Large intestine (tissue), 3 donors: ENCODE measurements at regions not wholly inside any gene's neighbourhood (a gene's known extent, or its start where the extent isn't known, plus 50 kb on each side); places are given as distances from the start of the nearest gene placed in this dataset.

Experiments
- DNase-seq, 2 donors: peaks; one replicate each; pipeline versions ENCODE4 v3.0.0 to v3.0.0-alpha.2; 2013
- H3K27ac ChIP-seq: one replicate; pipeline ENCODE4 v1.5.1; 2013; ENCODE audit warnings: low read length
- H3K27me3 ChIP-seq: 2 replicates; pipeline ENCODE4 v1.6.1; 2013; ENCODE audit warnings: low read length; ENCODE audit not compliant: control insufficient read depth, insufficient read depth
- H3K36me3 ChIP-seq: 2 replicates; pipeline ENCODE4 v1.6.1; 2013; ENCODE audit warnings: low read length; ENCODE audit not compliant: control insufficient read depth, insufficient read depth
- H3K4me1 ChIP-seq: one replicate; pipeline ENCODE4 v1.6.1; 2013; ENCODE audit warnings: low read length; ENCODE audit not compliant: control insufficient read depth, insufficient read depth
- H3K4me3 ChIP-seq: one replicate; pipeline ENCODE4 v1.5.1; 2013; ENCODE audit warnings: low read length
- H3K9me3 ChIP-seq: one replicate; pipeline ENCODE4 v1.6.1; 2013; ENCODE audit warnings: mild to moderate bottlenecking, low read depth, low read length, moderate library complexity; ENCODE audit not compliant: control insufficient read depth
- WGBS: methylation state at CpG from one replicate; pipeline ENCODE4 v1.1.5; 2013; ENCODE audit warnings: low lambda C conversion rate; ENCODE audit not compliant: insufficient coverage; 5-methylcytosine and 5-hydroxymethylcytosine counted together

GRCh38 chr16:86970279-86970678 is 346.9 kb downstream of the C16orf95 start:
- WGBS = no CpG with 5 or more reads among the region's 6 CpGs
- Histone ChIP-seq H3K27me3 (no peaks in the 10 kb centered on the region), H3K27ac (no peak overlapping the region), H3K4me3 (no peak overlapping the region), H3K4me1 (peaks cover 5% of the 10 kb centered on the region), H3K9me3 (peaks cover 3% of the 10 kb centered on the region), H3K36me3 (no peaks in the 10 kb centered on the region)
- DNase-seq = no peak

DNA sequence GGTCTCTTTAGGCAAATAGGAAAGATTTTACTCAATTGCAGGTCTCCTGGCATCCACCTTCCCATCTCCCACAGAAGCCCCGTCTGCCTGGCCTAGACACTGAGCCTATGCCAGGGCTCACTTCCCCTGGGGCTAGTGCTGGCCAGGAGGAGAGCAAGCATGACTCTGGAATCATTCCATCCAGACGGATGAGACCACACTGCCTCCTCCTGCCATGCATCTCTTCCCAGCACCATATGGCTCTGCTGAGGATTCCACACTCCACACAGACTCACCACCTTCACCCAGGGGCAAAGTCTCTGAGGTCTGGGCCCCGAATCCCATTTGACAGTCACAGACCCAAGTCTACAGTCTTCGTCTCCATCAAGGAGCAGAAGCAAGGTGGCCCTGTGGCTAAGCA is 346.5 kb downstream of the C16orf95 start:
- Histone ChIP-seq H3K27ac (no peak overlapping the region), H3K27me3 (no peaks in the 10 kb centered on the region), H3K36me3 (no peaks in the 10 kb centered on the region), H3K4me1 (peaks cover 3% of the 10 kb centered on the region), H3K9me3 (peaks cover 3% of the 10 kb centered on the region), H3K4me3 (no peak overlapping the region)
- WGBS = no CpG with 5 or more reads among the region's 4 CpGs
- DNase-seq = no peak

GRCh38 chr16:86971251-86971650 is 345.9 kb downstream of the C16orf95 start:
- no peaks in the 10 kb centered on the region for H3K36me3 ChIP-seq
- 80% methylated on average over 1 of the region's 8 CpGs for WGBS
- peaks cover 3% of the 10 kb centered on the region for H3K9me3 ChIP-seq
- DNase-seq = no peak
- H3K4me3 ChIP-seq = no peak overlapping the region
- H3K27me3 ChIP-seq = no peaks in the 10 kb centered on the region
- H3K27ac ChIP-seq = no peak overlapping the region
- peaks cover 3% of the 10 kb centered on the region for H3K4me1 ChIP-seq

DNA sequence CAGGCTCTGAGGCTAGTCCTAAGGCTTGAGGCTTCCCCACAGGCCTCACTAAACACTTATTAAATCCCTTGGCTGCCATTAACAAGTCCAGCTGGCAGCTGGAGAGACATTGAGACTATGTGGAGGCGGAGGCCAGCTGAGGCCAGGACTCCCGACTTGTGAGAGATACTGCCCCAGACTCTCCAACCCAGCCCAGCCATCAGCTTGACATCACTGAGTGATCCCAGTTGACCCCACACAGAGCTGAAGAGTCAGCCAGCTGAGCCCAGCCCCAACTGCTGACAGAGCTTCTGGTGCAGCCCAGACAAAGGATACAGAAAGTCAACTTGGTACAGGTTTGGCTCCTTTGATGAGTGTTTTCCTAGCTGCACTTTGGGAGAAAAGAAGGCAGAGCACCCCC is 343.1 kb downstream of the C16orf95 start:
- Histone ChIP-seq H3K4me3 (no peak overlapping the region), H3K9me3 (peaks cover 3% of the 10 kb centered on the region), H3K36me3 (no peaks in the 10 kb centered on the region), H3K27ac (no peak overlapping the region), H3K4me1 (peaks cover 3% of the 10 kb centered on the region), H3K27me3 (peaks cover 3% of the 10 kb centered on the region)
- no CpG with 5 or more reads among the region's 2 CpGs for WGBS
- DNase-seq = no peak

GRCh38 chr16:86975445-86975844 is 341.7 kb downstream of the C16orf95 start:
- no peak overlapping the region for H3K27ac ChIP-seq
- H3K4me1 ChIP-seq = peaks cover 3% of the 10 kb centered on the region
- DNase-seq = no peak
- H3K36me3 ChIP-seq = no peaks in the 10 kb centered on the region
- H3K9me3 ChIP-seq = peaks cover 3% of the 10 kb centered on the region
- H3K4me3 ChIP-seq = no peak overlapping the region
- no CpG with 5 or more reads among the region's 2 CpGs for WGBS
- H3K27me3 ChIP-seq = peaks cover 3% of the 10 kb centered on the region

GRCh38 chr16:86977076-86977676 is 340.0 kb downstream of the C16orf95 start:
- Histone ChIP-seq H3K9me3 (peaks cover 3% of the 10 kb centered on the region), H3K27ac (no peak overlapping the region), H3K27me3 (peaks cover 3% of the 10 kb centered on the region), H3K4me1 (no peaks in the 10 kb centered on the region), H3K36me3 (no peaks in the 10 kb centered on the region), H3K4me3 (no peak overlapping the region)
- DNase-seq = no peak
- WGBS = no CpG with 5 or more reads among the region's 17 CpGs

GRCh38 chr16:86978445-86979030 is 338.7 kb downstream of the C16orf95 start:
- Histone ChIP-seq H3K27ac (no peak overlapping the region), H3K4me1 (no peaks in the 10 kb centered on the region), H3K4me3 (no peak overlapping the region), H3K27me3 (peaks cover 3% of the 10 kb centered on the region), H3K9me3 (peaks cover 3% of the 10 kb centered on the region), H3K36me3 (no peaks in the 10 kb centered on the region)
- DNase-seq = no peak
- no CpG with 5 or more reads among the region's 12 CpGs for WGBS

DNA sequence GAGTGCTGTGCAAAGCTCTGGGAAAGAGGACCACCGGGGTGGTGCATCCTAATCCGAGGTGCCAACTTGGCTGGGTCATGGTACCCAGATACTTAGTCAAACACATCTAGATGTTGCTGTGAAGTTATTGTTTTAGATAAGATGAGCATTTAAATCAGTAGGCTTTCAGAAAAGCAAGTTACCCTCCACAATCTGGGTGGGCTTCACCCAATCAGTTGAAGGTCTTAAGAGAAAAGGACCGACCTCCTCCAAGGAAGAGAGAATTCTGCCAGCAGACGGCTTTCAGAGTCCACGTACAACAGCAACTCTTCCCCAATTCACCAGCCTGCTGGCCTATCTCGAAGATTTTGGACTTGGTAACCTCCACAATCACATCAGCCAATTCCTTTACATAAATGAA is 338.1 kb downstream of the C16orf95 start:
- Histone ChIP-seq H3K27ac (no peak overlapping the region), H3K9me3 (peaks cover 2% of the 10 kb centered on the region), H3K36me3 (no peaks in the 10 kb centered on the region), H3K4me1 (no peaks in the 10 kb centered on the region), H3K27me3 (peaks cover 3% of the 10 kb centered on the region), H3K4me3 (no peak overlapping the region)
- WGBS = no CpG with 5 or more reads among the region's 6 CpGs
- no peak for DNase-seq

- WGBS = 100% methylated on average over 1 of the region's 1 CpG
Observed at GRCh38 chr16:86979984-86980553, 337.1 kb downstream of the C16orf95 start.

GRCh38 chr16:86980644-86981043 is 336.5 kb downstream of the C16orf95 start:
- no peaks in the 10 kb centered on the region for H3K4me1 ChIP-seq
- no peak overlapping the region for H3K4me3 ChIP-seq
- peaks cover 3% of the 10 kb centered on the region for H3K27me3 ChIP-seq
- H3K27ac ChIP-seq = no peak overlapping the region
- no peaks in the 10 kb centered on the region for H3K36me3 ChIP-seq
- H3K9me3 ChIP-seq = no peaks in the 10 kb centered on the region
- WGBS = no CpG with 5 or more reads among the region's 6 CpGs
- no peak for DNase-seq

More at GRCh38 chr16:86979984-86980553, 337.1 kb downstream of the C16orf95 start:
- Histone ChIP-seq H3K9me3 (no peaks in the 10 kb centered on the region), H3K27me3 (peaks cover 3% of the 10 kb centered on the region), H3K36me3 (no peaks in the 10 kb centered on the region), H3K27ac (no peak overlapping the region), H3K4me3 (no peak overlapping the region), H3K4me1 (no peaks in the 10 kb centered on the region)
- no peak for DNase-seq

DNA sequence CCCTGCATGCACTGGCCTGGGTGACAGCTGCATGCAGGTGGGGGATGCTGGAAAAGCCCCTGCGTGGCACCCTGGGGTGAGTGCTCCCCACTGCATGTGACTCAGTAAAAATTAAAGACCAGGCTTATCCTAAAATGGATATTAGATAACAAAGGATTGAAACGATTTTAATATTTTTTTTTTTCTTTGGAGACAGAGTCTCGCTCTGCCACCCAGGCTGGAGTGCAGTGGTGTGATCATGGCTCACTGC is 334.9 kb downstream of the C16orf95 start:
- no peaks in the 10 kb centered on the region for H3K36me3 ChIP-seq
- H3K4me1 ChIP-seq = no peaks in the 10 kb centered on the region
- no peak overlapping the region for H3K4me3 ChIP-seq
- DNase-seq = no peak
- H3K27me3 ChIP-seq = peaks cover 3% of the 10 kb centered on the region
- no peaks in the 10 kb centered on the region for H3K9me3 ChIP-seq
- WGBS = no CpG with 5 or more reads among the region's 3 CpGs
- no peak overlapping the region for H3K27ac ChIP-seq
